ENCODE measurements at regions not wholly inside any gene's neighbourhood (a gene's known extent, or its start where the extent isn't known, plus 50 kb on each side); places are given as distances from the start of the nearest gene placed in this dataset.
A peak's percentile ranks its signal among the peaks of the same experiment; 100 is the strongest.

- Histone ChIP-seq H3K79me2 (ENCODE audit: insufficient read depth) (no peaks in the 10 kb centered on the region), H3K9ac (no peak overlapping the region), H3K36me3 (replicated peaks in 1 of 2; ENCODE audit: control insufficient read depth in 1 of 2, insufficient read depth in 2 of 2, low read length in 1 of 2) (no peaks in the 10 kb centered on the region), H3K9me3 (no peaks in the 10 kb centered on the region), H3K4me1 (ENCODE audit: control insufficient read depth in 1 of 2, insufficient read depth in 2 of 2, low read depth in 1 of 2, low read length in 1 of 2) (peaks cover 0 to 15% of the 10 kb centered on the region in 2 experiments; a peak in 1 of 4 replicates), H3K9me2 (no peaks in the 10 kb centered on the region), H3K4me3 (ENCODE audit: low read depth in 2 of 2, low read length in 1 of 2) (no peak overlapping the region), H3K27ac (ENCODE audit: low read depth in 2 of 2, low read length in 1 of 2) (no peak overlapping the region), H3K4me2 (no peak overlapping the region), H2AFZ (ENCODE audit: low read depth) (no peak overlapping the region), H3K27me3 (ENCODE audit: insufficient read depth) (peaks cover 69% of the 10 kb centered on the region), H4K20me1 (ENCODE audit: insufficient read depth) (no peaks in the 10 kb centered on the region), H3F3A (replicated peaks; ENCODE audit: insufficient read depth) (no peaks in the 10 kb centered on the region)
- ChIA-PET POLR2A (interaction anchor here (0.6 kb wide), 1 partner anchor 113 kb away, joined by 3 read pairs; no protein-coding TSS in a partner anchor), CTCF (interaction anchor here (1.1 kb wide), 1 partner anchor 39 kb away, joined by 3 read pairs; no protein-coding TSS in a partner anchor)
- TF ChIP-seq NFIC (IDR thresholded peaks at IDR 0.05; ENCODE audit: borderline replicate concordance) (no peak), PBX3 (IDR thresholded peaks at IDR 0.05) (no peak), CHD2 (IDR thresholded peaks at IDR 0.05; ENCODE audit: low read length, partially characterized antibody) (no peak), USF2 (IDR thresholded peaks at IDR 0.05; ENCODE audit: borderline replicate concordance, low read depth, low read length) (no peak), ELF1 (IDR thresholded peaks at IDR 0.05) (no peak), TAF1 (IDR thresholded peaks at IDR 0.05; ENCODE audit: borderline replicate concordance, low read depth, low read length) (no peak), RCOR1 (IDR thresholded peaks at IDR 0.05; ENCODE audit: low read length) (no peak), SIN3A (IDR thresholded peaks at IDR 0.05; ENCODE audit: borderline replicate concordance, low read depth, low read length) (no peak), RFX5 (IDR thresholded peaks at IDR 0.05; ENCODE audit: low read length) (no peak), MEF2A (IDR thresholded peaks at IDR 0.05; ENCODE audit: borderline replicate concordance, low read depth) (no peak), TEAD4 (IDR thresholded peaks at IDR 0.05; ENCODE audit: borderline replicate concordance, insufficient read depth) (no peak), POLR2AphosphoS5 (IDR thresholded peaks at IDR 0.05; ENCODE audit: low read depth, low read length) (no peak), FOSL2 (IDR thresholded peaks at IDR 0.05; ENCODE audit: borderline replicate concordance, low read depth) (no peak)
- DNase-seq = no peak
- 100% methylated on average over 1 of the region's 4 CpGs for WGBS (ENCODE audit: low lambda C conversion rate)
These were observed 64.0 kb upstream of the CLDN14 start for GRCh38 chr21:36543924-36544323.

GRCh38 chr21:36544545-36544944 lies 64.6 kb upstream of the CLDN14 start:
- no peak overlapping the region for H3K9ac ChIP-seq
- no peak overlapping the region for H3K4me3 ChIP-seq (ENCODE audit: low read depth in 2 of 2, low read length in 1 of 2)
- H3K36me3 ChIP-seq (replicated peaks in 1 of 2; ENCODE audit: control insufficient read depth in 1 of 2, insufficient read depth in 2 of 2, low read length in 1 of 2) = no peaks in the 10 kb centered on the region
- no peak overlapping the region for H3K4me2 ChIP-seq
- no peaks in the 10 kb centered on the region for H3K9me2 ChIP-seq
- peaks cover 0 to 15% of the 10 kb centered on the region in 2 experiments; a peak in 1 of 4 replicates for H3K4me1 ChIP-seq (ENCODE audit: control insufficient read depth in 1 of 2, insufficient read depth in 2 of 2, low read depth in 1 of 2, low read length in 1 of 2)
- H3K27ac ChIP-seq (ENCODE audit: low read depth in 2 of 2, low read length in 1 of 2) = no peak overlapping the region
- H3F3A ChIP-seq (replicated peaks; ENCODE audit: insufficient read depth) = no peaks in the 10 kb centered on the region
- 6% methylated on average over 9 of the region's 9 CpGs for WGBS (ENCODE audit: low lambda C conversion rate)
- H3K79me2 ChIP-seq (ENCODE audit: insufficient read depth) = no peaks in the 10 kb centered on the region
- peak; percentile 40 for DNase-seq
- H3K9me3 ChIP-seq = no peaks in the 10 kb centered on the region
- ChIA-PET POLR2A (no interaction called here), CTCF (no interaction called here)
- H3K27me3 ChIP-seq (ENCODE audit: insufficient read depth) = peaks cover 66% of the 10 kb centered on the region
- H2AFZ ChIP-seq (ENCODE audit: low read depth) = no peak overlapping the region
- peak; percentile 63; the same call in 1 of the 2 replicates for TF ChIP-seq MXI1 (IDR thresholded peaks at IDR 0.05; ENCODE audit: low read depth, low read length)
- TF ChIP-seq RCOR1 (IDR thresholded peaks at IDR 0.05; ENCODE audit: low read length) = 0 out of 2 replicates have a peak, but pooled peaks have one; percentile 33
- TF ChIP-seq SIN3A (IDR thresholded peaks at IDR 0.05; ENCODE audit: borderline replicate concordance, low read depth, low read length) = no peak
- no peaks in the 10 kb centered on the region for H4K20me1 ChIP-seq (ENCODE audit: insufficient read depth)
